ENCODE measurements at regions not wholly inside any gene's neighbourhood (a gene's known extent, or its start where the extent isn't known, plus 50 kb on each side); places are given as distances from the start of the nearest gene placed in this dataset.
"Not testable (repeated sequence)": the region's sequence is repeated elsewhere in the genome, so short reads cannot be mapped to it uniquely, and the experiment has no call there.

- intact Hi-C loops (cut with DNase I), result no loop called here
- Histone ChIP-seq H3K36me3 (no peaks in the 10 kb centered on the region), H3K4me3 (no peak overlapping the region), H3K27ac (replicated peaks in 1 of 4) (no peak overlapping the region), H3K27me3 (no peaks in the 10 kb centered on the region), H3K9me3 (no peaks in the 10 kb centered on the region), H3K4me1 (no peaks in the 10 kb centered on the region)
- WGBS, result 86% methylated on average over 6 of the region's 6 CpGs
- TF ChIP-seq EP300 (IDR thresholded peaks at IDR 0.05), result no peak
- no peak for TF ChIP-seq POLR2AphosphoS5 (IDR thresholded peaks at IDR 0.05)
- TF ChIP-seq CTCF (IDR thresholded peaks at IDR 0.05), result no peak
- TF ChIP-seq POLR2A (IDR thresholded peaks at IDR 0.05; ENCODE audit: low read depth), result no peak
- DNase-seq (ENCODE audit: extremely low spot score), result no peak
Measured at GRCh38 chr13:50766013-50766412, 77.5 kb downstream of the DLEU7 start.

GRCh38 chr13:50766695-50767094 lies 76.8 kb downstream of the DLEU7 start:
- no peaks in the 10 kb centered on the region for H3K9me3 ChIP-seq
- 72% methylated on average over 3 of the region's 3 CpGs for WGBS
- TF ChIP-seq POLR2A (IDR thresholded peaks at IDR 0.05; ENCODE audit: low read depth) (no peak), EP300 (IDR thresholded peaks at IDR 0.05) (no peak), POLR2AphosphoS5 (IDR thresholded peaks at IDR 0.05) (no peak), CTCF (IDR thresholded peaks at IDR 0.05) (no peak)
- H3K4me1 ChIP-seq, result no peaks in the 10 kb centered on the region
- H3K36me3 ChIP-seq, result no peaks in the 10 kb centered on the region
- H3K27me3 ChIP-seq, result no peaks in the 10 kb centered on the region
- peak; percentile 72 for DNase-seq (ENCODE audit: extremely low spot score)
- H3K27ac ChIP-seq (replicated peaks in 1 of 4), result no peak overlapping the region
- no peak overlapping the region for H3K4me3 ChIP-seq
- intact Hi-C loops (cut with DNase I), result no loop called here

- intact Hi-C loops (cut with DNase I); H3K36me3 ChIP-seq; H3K27ac ChIP-seq (replicated peaks in 1 of 4); H3K27me3 ChIP-seq; H3K4me1 ChIP-seq; DNase-seq (ENCODE audit: extremely low spot score); H3K4me3 ChIP-seq: not testable (repeated sequence)
- H3K9me3 ChIP-seq, result peaks cover 0 to 12% (median 7%) of the 10 kb centered on the region in 4 donors
- 93% methylated on average over 9 of the region's 9 CpGs for WGBS
Measured at GRCh38 chr13:50772881-50773280, 70.6 kb downstream of the DLEU7 start.

Small RNAs in the stretch of these regions (small RNA-seq; reads per million reads assigned to genes)
- 0 reads per million in 3 donors for gene RF02109
- gene RF02110, result 0 reads per million in 3 donors

All from esophagus muscularis mucosa (tissue), 4 donors.